IMR-90 (cell line): ENCODE measurements at regions not wholly inside any gene's neighbourhood (a gene's known extent, or its start where the extent isn't known, plus 50 kb on each side); places are given as distances from the start of the nearest gene placed in this dataset.

Source experiments
- ATAC-seq: fragments of 200-7000 bp; cut with Tn5 transposase; 2 replicates; pipeline ENCODE4 v1.9.1; 2020; ENCODE audit warnings: low read depth, mild to moderate bottlenecking, moderate library complexity
- BruUV-seq: library from RNA; stranded (reverse); fragments of 400-500 nt; replicated peaks from 2 replicates; lab custom pipeline; 2021; lab: Mats Ljungman, UMichigan
- CTCF ChIA-PET: fragments of 300-600 bp; formaldehyde crosslinking; extraction: SDS; loops from one replicate; lab custom pipeline; 2021; ENCODE audit warnings: antibody characterized with exemption; lab: Yijun Ruan, JAX
- POLR2A ChIA-PET: fragments of 300-600 bp; sonication (Branson Sonifier 250); formaldehyde crosslinking; loops from one replicate; lab custom pipeline; 2022; ENCODE audit warnings: antibody characterized with exemption; ENCODE audit not compliant: unreplicated experiment; lab: Charles Lee
- DNase-seq: peaks from one replicate; pipeline ENCODE4 v3.0.0; 2013
- H2AFZ ChIP-seq: replicated peaks from 2 replicates; pipeline ENCODE3; 2013; ENCODE audit warnings: low read length, mild to moderate bottlenecking; ENCODE audit not compliant: poor library complexity
- H2AK5ac ChIP-seq: 2 replicates; pipeline ENCODE4 v1.6.1; 2013; ENCODE audit warnings: low read depth, low read length, inconsistent platforms
- H2AK9ac ChIP-seq: replicated peaks from 2 replicates; pipeline ENCODE3; 2013; ENCODE audit warnings: mild to moderate bottlenecking, low read depth, low read length, moderate library complexity; ENCODE audit not compliant: poor library complexity
- H2BK120ac ChIP-seq: 2 replicates; pipeline ENCODE4 v1.6.1; 2013; ENCODE audit warnings: low read depth, low read length, inconsistent platforms
- H2BK15ac ChIP-seq: 3 replicates; pipeline ENCODE4 v1.6.1; 2013; ENCODE audit warnings: low read depth, low read length, inconsistent platforms
- H2BK20ac ChIP-seq: 2 replicates; pipeline ENCODE4 v1.6.1; 2013; ENCODE audit warnings: low read depth, mild to moderate bottlenecking, inconsistent platforms, low read length, moderate library complexity
- H2BK5ac ChIP-seq: 2 replicates; pipeline ENCODE4 v1.6.1; 2013; ENCODE audit warnings: mild to moderate bottlenecking, low read depth, low read length, inconsistent platforms; ENCODE audit not compliant: poor library complexity, severe bottlenecking
- H3K14ac ChIP-seq: replicated peaks from 2 replicates; pipeline ENCODE4 v1.6.1; 2013; ENCODE audit warnings: low read depth, low read length, inconsistent platforms
- H3K18ac ChIP-seq: 2 replicates; pipeline ENCODE4 v1.6.1; 2013; ENCODE audit warnings: low read depth, low read length, control low read depth
- H3K23ac ChIP-seq: 2 replicates; pipeline ENCODE4 v1.6.1; 2013; ENCODE audit warnings: low read depth, low read length, inconsistent platforms
- H3K27ac ChIP-seq: 2 replicates; pipeline ENCODE4 v1.5.1; 2013; ENCODE audit warnings: mild to moderate bottlenecking, control low read depth, low read length; ENCODE audit not compliant: insufficient read depth
- H3K27me3 ChIP-seq: 2 replicates; pipeline ENCODE4 v1.6.1; 2013; ENCODE audit warnings: low read length; ENCODE audit not compliant: control insufficient read depth, insufficient read depth
- H3K36me3 ChIP-seq: 2 replicates; pipeline ENCODE4 v1.6.1; 2013; ENCODE audit warnings: low read length, mixed read lengths; ENCODE audit not compliant: control insufficient read depth, insufficient read depth
- H3K4ac ChIP-seq: 2 replicates; pipeline ENCODE4 v1.6.1; 2013; ENCODE audit warnings: low read depth, low read length, inconsistent platforms
- H3K4me1 ChIP-seq: 2 replicates; pipeline ENCODE4 v1.6.1; 2013; ENCODE audit warnings: low read length, mixed read lengths; ENCODE audit not compliant: control insufficient read depth, insufficient read depth
- H3K4me2 ChIP-seq: 2 replicates; pipeline ENCODE4 v1.6.1; 2013; ENCODE audit warnings: low read depth, mild to moderate bottlenecking, control low read depth, low read length, moderate library complexity
- H3K4me3 ChIP-seq: 2 replicates; pipeline ENCODE4 v1.5.1; 2013; ENCODE audit warnings: low read depth, mild to moderate bottlenecking, control low read depth, low read length, moderate library complexity; ENCODE audit not compliant: insufficient read depth
- H3K56ac ChIP-seq: 2 replicates; pipeline ENCODE4 v1.6.1; 2013; ENCODE audit warnings: low read length, inconsistent platforms; ENCODE audit not compliant: insufficient read depth; ENCODE audit errors: extremely low read depth
- H3K79me1 ChIP-seq, 2 experiments: 2 replicates each; pipeline ENCODE4 v1.6.1; 2013; ENCODE audit warnings: low read length in 2 of 2, inconsistent platforms in 1 of 2, low read depth in 1 of 2
- H3K9ac ChIP-seq: 2 replicates; pipeline ENCODE4 v1.6.1; 2013; ENCODE audit warnings: low read depth, low read length, control low read depth
- H3K9me1 ChIP-seq: 2 replicates; pipeline ENCODE4 v1.6.1; 2013; ENCODE audit warnings: low read length, inconsistent platforms; ENCODE audit not compliant: insufficient read depth
- H3K9me3 ChIP-seq: 2 replicates; pipeline ENCODE4 v1.6.1; 2013; ENCODE audit warnings: low read length; ENCODE audit not compliant: control insufficient read depth, insufficient read depth
- H4K20me1 ChIP-seq: 2 replicates; pipeline ENCODE4 v1.6.1; 2013; ENCODE audit warnings: low read length, inconsistent platforms; ENCODE audit not compliant: insufficient read depth
- H4K5ac ChIP-seq: 2 replicates; pipeline ENCODE4 v1.6.1; 2013; ENCODE audit warnings: mild to moderate bottlenecking, low read depth, low read length, control low read depth
- H4K8ac ChIP-seq, 2 experiments: 2 replicates each; pipeline ENCODE4 v1.6.1; 2013; ENCODE audit warnings: low read depth in 2 of 2, low read length in 2 of 2, control low read depth in 1 of 2, inconsistent platforms in 1 of 2
- H4K91ac ChIP-seq: 2 replicates; pipeline ENCODE4 v1.6.1; 2013; ENCODE audit warnings: low read depth, low read length, inconsistent platforms; ENCODE audit not compliant: insufficient read depth
- SMC3 ChIP-seq: fragments of 150-350 bp; IDR thresholded peaks from 2 replicates; pipeline ENCODE4 v1.6.1; 2016; ENCODE audit warnings: low read depth, mild to moderate bottlenecking, antibody characterized with exemption, low read length, moderate library complexity
- USF2 ChIP-seq: fragments of 150-350 bp; IDR thresholded peaks from 2 replicates; pipeline ENCODE4 v1.6.1; 2017; ENCODE audit warnings: mild to moderate bottlenecking, antibody characterized with exemption, low read length, low read depth
- WGBS, 2 experiments: methylation state at CpG; one replicate each; pipeline versions ENCODE4 v1.1.5 to v1.1.7; 2013; ENCODE audit warnings: missing lambda C conversion rate in 2 of 2; ENCODE audit not compliant: insufficient read length in 1 of 2; ENCODE audit errors: extremely low coverage in 2 of 2; 5-methylcytosine and 5-hydroxymethylcytosine counted together
- dilution Hi-C: fragments of 300-500 bp; cut with HindIII; formaldehyde crosslinking; loops from one replicate; pipeline ENCODE4 v1.14.3; 2018; ENCODE audit warnings: low sequenced_read_pairs; ENCODE audit not compliant: unreplicated experiment
- in situ Hi-C: fragments of 300-500 bp; cut with MboI; formaldehyde crosslinking; loops from 3 replicates; pipeline ENCODE4 v1.14.3; 2019; ENCODE audit warnings: low sequenced_read_pairs, inconsistent platforms, mixed read lengths
- intact Hi-C: fragments of 100-400 bp; cut with micrococcal nuclease; formaldehyde crosslinking; loops from 2 replicates; pipeline ENCODE4 v1.10.0; 2022

- H4K91ac ChIP-seq, result no peak overlapping the region
- ATAC-seq (no peak), DNase-seq (no peak)
- in situ Hi-C loops, result no loop called here
- H3K27ac ChIP-seq, result no peak overlapping the region
- H3K4ac ChIP-seq, result no peak overlapping the region
- H3K9me1 ChIP-seq, result no peaks in the 10 kb centered on the region
- no peak overlapping the region for H3K9ac ChIP-seq
- no peaks in the 10 kb centered on the region for H3K79me1 ChIP-seq
- H4K5ac ChIP-seq, result no peak overlapping the region
- no peak overlapping the region for H2AFZ ChIP-seq
- H4K20me1 ChIP-seq, result no peaks in the 10 kb centered on the region
- peaks cover 11% of the 10 kb centered on the region for H3K9me3 ChIP-seq
- no peak overlapping the region for H4K8ac ChIP-seq
- no peaks in the 10 kb centered on the region for H3K4me1 ChIP-seq
- no peak overlapping the region for H2BK120ac ChIP-seq
- BruUV-seq, result no TSS peak
- H3K14ac ChIP-seq, result no peak overlapping the region
- H2AK5ac ChIP-seq, result no peak overlapping the region
- no peak overlapping the region for H3K56ac ChIP-seq
- ChIA-PET POLR2A (interaction anchor here (0.6 kb wide), 1 partner anchor 22 kb away, joined by 3 read pairs; no protein-coding TSS in a partner anchor), CTCF (no interaction called here)
- H2AK9ac ChIP-seq, result peak overlapping the region; percentile 24
- WGBS, 2 experiments, result 75% methylated on average over 5 of the region's 7 CpGs; no CpG with 5 or more reads in 1 of the 2 experiments
- H3K23ac ChIP-seq, result no peak overlapping the region
- H3K4me2 ChIP-seq, result no peak overlapping the region
- H2BK15ac ChIP-seq, result no peak overlapping the region
- intact Hi-C loops, result no loop called here
- no peak overlapping the region for H2BK5ac ChIP-seq
- dilution Hi-C loops, result no loop called here
- peaks cover 23% of the 10 kb centered on the region for H3K27me3 ChIP-seq
- no peak overlapping the region for H2BK20ac ChIP-seq
- no peak for TF ChIP-seq USF2
- TF ChIP-seq SMC3, result no peak
- no peak overlapping the region for H3K4me3 ChIP-seq
- no peaks in the 10 kb centered on the region for H3K36me3 ChIP-seq
- H3K18ac ChIP-seq, result no peak overlapping the region
Observed at GRCh38 chr16:11445486-11445885, 100.2 kb downstream of the RMI2 start.
